Raji (cell line): ENCODE measurements at regions not wholly inside any gene's neighbourhood (a gene's known extent, or its start where the extent isn't known, plus 50 kb on each side); places are given as distances from the start of the nearest gene placed in this dataset.

Source experiments
- POLR2A ChIP-seq: IDR thresholded peaks from 2 replicates; pipeline ENCODE4 v1.6.1; 2011; ENCODE audit warnings: low read depth, low read length, control low read depth; ENCODE audit not compliant: insufficient read depth

GRCh38 chr7:91323626-91324158, 59.5 kb downstream of the FZD1 start:
- no peak for TF ChIP-seq POLR2A

- no peak for TF ChIP-seq POLR2A
These were observed 60.4 kb downstream of the FZD1 start for GRCh38 chr7:91324663-91325062.

- TF ChIP-seq POLR2A: no peak
These were observed 61.5 kb downstream of the FZD1 start for GRCh38 chr7:91325726-91326125.

GRCh38 chr7:91326516-91327199, 62.4 kb downstream of the FZD1 start:
- no peak for TF ChIP-seq POLR2A

- TF ChIP-seq POLR2A: no peak
These were observed 63.1 kb downstream of the FZD1 start for GRCh38 chr7:91327346-91327745.

GRCh38 chr7:91329571-91329970, 65.3 kb downstream of the FZD1 start:
- TF ChIP-seq POLR2A: no peak

- no peak for TF ChIP-seq POLR2A
These were observed 66.1 kb downstream of the FZD1 start for GRCh38 chr7:91330191-91330808.

- no peak for TF ChIP-seq POLR2A
These were observed 66.6 kb downstream of the FZD1 start for GRCh38 chr7:91330866-91331265.

GRCh38 chr7:91336106-91336505, 71.9 kb downstream of the FZD1 start:
- no peak for TF ChIP-seq POLR2A

- TF ChIP-seq POLR2A: no peak
These were observed 74.2 kb downstream of the FZD1 start for GRCh38 chr7:91338226-91339020.

GRCh38 chr7:91342346-91342745, 78.1 kb downstream of the FZD1 start:
- no peak for TF ChIP-seq POLR2A

GRCh38 chr7:91343420-91343960, 79.3 kb downstream of the FZD1 start:
- TF ChIP-seq POLR2A: no peak

- no peak for TF ChIP-seq POLR2A
These were observed 79.9 kb downstream of the FZD1 start for GRCh38 chr7:91343996-91344629.

GRCh38 chr7:91344911-91345310, 80.7 kb downstream of the FZD1 start:
- TF ChIP-seq POLR2A: no peak

GRCh38 chr7:91345449-91345848, 81.2 kb downstream of the FZD1 start:
- no peak for TF ChIP-seq POLR2A
